ENCODE measurements at regions not wholly inside any gene's neighbourhood (a gene's known extent, or its start where the extent isn't known, plus 50 kb on each side); places are given as distances from the start of the nearest gene placed in this dataset.

DNA sequence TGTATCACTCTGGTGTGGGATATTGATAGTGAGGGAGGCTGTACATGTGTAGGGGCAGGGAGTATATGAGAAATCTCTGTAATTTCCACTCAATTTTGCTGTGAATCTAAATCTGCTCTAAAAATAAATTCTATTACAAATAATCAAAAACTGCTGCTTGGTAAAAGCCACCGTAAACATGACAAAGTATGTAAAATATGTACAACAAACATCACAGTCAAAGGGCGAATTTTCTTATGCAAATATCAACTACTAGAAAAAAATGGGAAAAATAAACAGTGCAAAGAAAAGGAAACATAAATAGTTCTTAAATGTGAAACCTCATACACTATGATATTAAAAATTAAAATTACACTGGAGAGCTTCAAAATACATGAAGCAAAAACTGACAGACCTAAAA is 105.1 kb upstream of the DCLK2 start:
- H3K9me3 ChIP-seq, result no peaks in the 10 kb centered on the region
- WGBS, result 69% methylated on average over 2 of the region's 2 CpGs
- no peak for DNase-seq (ENCODE audit: low spot score in 2 of 2)
- TF ChIP-seq EP300 (IDR thresholded peaks at IDR 0.05) (no peak), POLR2A (IDR thresholded peaks at IDR 0.05) (no peak), POLR2AphosphoS5 (IDR thresholded peaks at IDR 0.05) (no peak)
- TF ChIP-seq, protein P1, sequence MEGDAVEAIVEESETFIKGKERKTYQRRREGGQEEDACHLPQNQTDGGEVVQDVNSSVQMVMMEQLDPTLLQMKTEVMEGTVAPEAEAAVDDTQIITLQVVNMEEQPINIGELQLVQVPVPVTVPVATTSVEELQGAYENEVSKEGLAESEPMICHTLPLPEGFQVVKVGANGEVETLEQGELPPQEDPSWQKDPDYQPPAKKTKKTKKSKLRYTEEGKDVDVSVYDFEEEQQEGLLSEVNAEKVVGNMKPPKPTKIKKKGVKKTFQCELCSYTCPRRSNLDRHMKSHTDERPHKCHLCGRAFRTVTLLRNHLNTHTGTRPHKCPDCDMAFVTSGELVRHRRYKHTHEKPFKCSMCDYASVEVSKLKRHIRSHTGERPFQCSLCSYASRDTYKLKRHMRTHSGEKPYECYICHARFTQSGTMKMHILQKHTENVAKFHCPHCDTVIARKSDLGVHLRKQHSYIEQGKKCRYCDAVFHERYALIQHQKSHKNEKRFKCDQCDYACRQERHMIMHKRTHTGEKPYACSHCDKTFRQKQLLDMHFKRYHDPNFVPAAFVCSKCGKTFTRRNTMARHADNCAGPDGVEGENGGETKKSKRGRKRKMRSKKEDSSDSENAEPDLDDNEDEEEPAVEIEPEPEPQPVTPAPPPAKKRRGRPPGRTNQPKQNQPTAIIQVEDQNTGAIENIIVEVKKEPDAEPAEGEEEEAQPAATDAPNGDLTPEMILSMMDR (IDR thresholded peaks at IDR 0.05), result no peak
- H3K4me1 ChIP-seq, result no peaks in the 10 kb centered on the region
- H3K27me3 ChIP-seq, result no peaks in the 10 kb centered on the region
- H3K36me3 ChIP-seq, result no peaks in the 10 kb centered on the region
- H3K4me3 ChIP-seq, result no peak overlapping the region
- H3K27ac ChIP-seq, result no peak overlapping the region

DNA sequence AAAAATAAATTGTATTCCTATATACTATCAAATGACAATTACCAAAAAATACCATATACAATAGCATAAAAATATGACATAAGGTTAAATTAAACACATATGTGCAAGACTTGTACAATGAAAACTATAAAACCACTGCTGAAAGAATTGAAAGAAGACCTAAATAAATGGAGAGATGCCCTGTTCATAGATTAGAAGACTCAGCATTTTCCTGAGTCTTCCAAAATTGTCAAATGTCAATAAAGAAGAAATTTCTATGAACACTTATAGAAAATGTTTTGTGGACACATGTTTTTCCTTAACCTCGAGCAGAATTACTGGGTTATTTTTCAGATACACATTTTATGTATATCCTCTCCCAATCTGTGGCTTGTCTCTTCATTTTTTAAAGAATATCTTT is 103.1 kb upstream of the DCLK2 start:
- no peak overlapping the region for H3K27ac ChIP-seq
- H3K4me1 ChIP-seq, result no peaks in the 10 kb centered on the region
- no peak overlapping the region for H3K4me3 ChIP-seq
- WGBS, result 94% methylated on average over 1 of the region's 1 CpG
- H3K36me3 ChIP-seq, result no peaks in the 10 kb centered on the region
- no peaks in the 10 kb centered on the region for H3K27me3 ChIP-seq
- no peaks in the 10 kb centered on the region for H3K9me3 ChIP-seq
- no peak for DNase-seq (ENCODE audit: low spot score in 2 of 2)
- TF ChIP-seq POLR2AphosphoS5 (IDR thresholded peaks at IDR 0.05), result no peak

DNA sequence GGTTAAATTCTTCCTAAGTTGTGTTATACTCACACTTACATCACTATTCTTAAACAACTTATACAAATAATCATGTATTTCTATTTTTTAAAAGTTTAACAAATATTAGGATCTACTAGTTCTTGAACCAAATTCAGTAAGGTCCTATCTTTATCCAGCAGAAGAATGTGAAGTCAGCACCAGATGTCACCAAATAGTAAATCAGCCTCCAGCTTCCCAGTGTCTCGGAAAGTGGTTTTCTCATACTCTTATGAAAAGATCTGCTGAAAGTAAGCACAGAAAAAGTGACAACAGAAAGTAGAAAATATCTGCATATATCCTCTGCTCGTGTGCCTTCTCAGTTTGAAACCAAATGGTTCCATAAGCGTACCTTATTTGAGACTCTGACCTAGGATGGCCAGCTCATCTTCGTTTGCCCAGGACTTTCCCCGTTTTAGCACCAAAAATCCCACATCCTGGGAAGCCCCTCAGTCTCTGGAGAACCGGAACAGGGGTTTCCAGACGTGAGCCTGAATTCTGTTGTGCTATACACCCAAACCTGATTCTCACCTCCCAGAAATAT is 98.0 kb upstream of the DCLK2 start:
- no peak overlapping the region for H3K4me3 ChIP-seq
- no peak for DNase-seq (ENCODE audit: low spot score in 2 of 2)
- no peaks in the 10 kb centered on the region for H3K36me3 ChIP-seq
- no peak overlapping the region for H3K27ac ChIP-seq
- H3K27me3 ChIP-seq, result no peaks in the 10 kb centered on the region
- 48% methylated on average over 7 of the region's 7 CpGs for WGBS
- peaks cover 8% of the 10 kb centered on the region for H3K4me1 ChIP-seq
- TF ChIP-seq, protein P1 (IDR thresholded peaks at IDR 0.05), result no peak
- no peak for TF ChIP-seq POLR2A (IDR thresholded peaks at IDR 0.05)
- no peak for TF ChIP-seq POLR2AphosphoS5 (IDR thresholded peaks at IDR 0.05)
- TF ChIP-seq EP300 (IDR thresholded peaks at IDR 0.05), result no peak
- no peaks in the 10 kb centered on the region for H3K9me3 ChIP-seq

DNA sequence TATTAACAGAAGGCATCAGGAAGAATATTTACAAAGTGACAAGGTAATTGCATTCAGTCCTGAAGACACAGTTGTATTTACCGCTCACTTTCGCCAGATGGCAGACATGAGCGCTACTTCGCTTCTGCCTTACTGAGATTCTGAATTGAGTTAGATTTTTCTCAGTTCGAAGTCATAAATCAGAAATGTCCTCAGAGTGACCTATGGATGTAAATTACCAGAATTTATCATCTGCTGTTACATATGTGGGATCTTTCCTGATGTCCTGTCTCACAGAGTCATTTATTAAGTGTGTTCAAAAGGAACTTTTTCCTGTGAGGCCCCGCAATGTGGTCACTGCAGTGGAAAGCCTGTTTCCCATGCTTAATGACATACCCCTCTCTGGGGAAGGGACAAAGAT is 97.3 kb upstream of the DCLK2 start:
- Histone ChIP-seq H3K36me3 (no peaks in the 10 kb centered on the region), H3K4me1 (peaks cover 8% of the 10 kb centered on the region), H3K4me3 (no peak overlapping the region), H3K9me3 (no peaks in the 10 kb centered on the region), H3K27ac (no peak overlapping the region), H3K27me3 (no peaks in the 10 kb centered on the region)
- TF ChIP-seq POLR2A (IDR thresholded peaks at IDR 0.05), result no peak
- TF ChIP-seq, protein P1 (IDR thresholded peaks at IDR 0.05), result peak; percentile 24 to 75
- TF ChIP-seq EP300 (IDR thresholded peaks at IDR 0.05), result no peak
- no peak for DNase-seq (ENCODE audit: low spot score in 2 of 2)
- 23% methylated on average over 6 of the region's 6 CpGs for WGBS

DNA sequence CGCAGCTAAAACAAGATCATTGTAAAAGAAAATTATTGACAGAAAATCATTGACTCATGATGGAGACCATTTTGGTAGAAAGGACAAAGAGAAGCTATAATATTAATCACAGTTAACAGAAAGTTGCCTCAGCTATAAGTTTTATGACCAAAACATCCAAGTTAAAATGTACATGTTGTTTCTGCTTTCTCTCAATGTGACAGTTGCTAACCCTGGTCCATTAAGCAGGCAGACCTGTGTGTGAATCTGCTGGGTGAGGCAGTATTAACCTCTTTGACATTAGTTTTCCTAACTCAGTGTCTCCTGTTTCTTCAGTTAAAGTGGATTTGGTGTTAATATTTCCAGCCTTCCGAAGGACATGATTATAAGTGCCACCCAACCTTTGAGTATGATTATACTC is 94.8 kb upstream of the DCLK2 start:
- peaks cover 8% of the 10 kb centered on the region for H3K4me1 ChIP-seq
- no peaks in the 10 kb centered on the region for H3K27me3 ChIP-seq
- H3K9me3 ChIP-seq, result no peaks in the 10 kb centered on the region
- TF ChIP-seq EP300 (IDR thresholded peaks at IDR 0.05), result no peak
- TF ChIP-seq, protein P1 (IDR thresholded peaks at IDR 0.05), result no peak
- no peak for TF ChIP-seq POLR2A (IDR thresholded peaks at IDR 0.05)
- TF ChIP-seq POLR2AphosphoS5 (IDR thresholded peaks at IDR 0.05), result no peak
- H3K36me3 ChIP-seq, result no peaks in the 10 kb centered on the region
- 97% methylated on average over 2 of the region's 2 CpGs for WGBS
- no peak for DNase-seq (ENCODE audit: low spot score in 2 of 2)
- H3K27ac ChIP-seq, result no peak overlapping the region
- no peak overlapping the region for H3K4me3 ChIP-seq

DNA sequence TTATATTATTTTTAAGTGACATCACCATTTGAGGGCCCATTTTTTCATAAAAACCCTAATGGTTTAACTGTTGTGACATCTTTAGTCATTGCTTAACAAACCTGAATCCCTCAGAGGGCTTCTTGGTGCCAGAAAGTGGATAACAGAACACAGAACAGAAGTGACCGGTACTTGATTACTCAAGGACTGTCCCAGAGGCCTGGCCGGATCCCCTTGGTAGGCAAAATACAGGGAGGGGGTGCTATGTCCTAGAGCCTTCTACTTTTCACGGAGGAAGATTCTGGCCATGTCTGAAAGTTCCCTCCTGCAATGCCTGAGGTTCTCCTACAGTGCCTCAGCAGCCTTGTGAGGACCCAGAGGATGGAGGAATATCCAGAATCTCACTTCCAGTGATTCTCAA is 94.3 kb upstream of the DCLK2 start:
- WGBS, result 79% methylated on average over 3 of the region's 3 CpGs
- no peak for DNase-seq (ENCODE audit: low spot score in 2 of 2)
- no peaks in the 10 kb centered on the region for H3K36me3 ChIP-seq
- H3K4me1 ChIP-seq, result peaks cover 8% of the 10 kb centered on the region
- TF ChIP-seq EP300 (IDR thresholded peaks at IDR 0.05), result no peak
- TF ChIP-seq, protein P1 (IDR thresholded peaks at IDR 0.05), result no peak
- TF ChIP-seq POLR2A (IDR thresholded peaks at IDR 0.05), result no peak
- TF ChIP-seq POLR2AphosphoS5 (IDR thresholded peaks at IDR 0.05), result no peak
- no peaks in the 10 kb centered on the region for H3K27me3 ChIP-seq
- no peaks in the 10 kb centered on the region for H3K9me3 ChIP-seq
- no peak overlapping the region for H3K27ac ChIP-seq
- H3K4me3 ChIP-seq, result no peak overlapping the region
